Stimulated activated effector memory CD8-positive, alpha-beta T cell treated with anti-CD3 and anti-CD28 coated beads, Interleukin-12 subunit alpha, Interleukin-12 subunit beta, amount 100 ng/mL, for 72 hours (primary cell): ENCODE measurements at regions not wholly inside any gene's neighbourhood (a gene's known extent, or its start where the extent isn't known, plus 50 kb on each side); places are given as distances from the start of the nearest gene placed in this dataset.
A peak's percentile ranks its signal among the peaks of the same experiment; 100 is the strongest.

Source experiments
- ATAC-seq: fragments of 150-1000 bp; cut with Tn5 transposase; 2 replicates; pipeline ENCODE4 v1.10.0; 2021
- DNase-seq, 2 donors: peaks; one replicate each; pipeline ENCODE4 v3.0.0; 2021 to 2022; ENCODE audit warnings: low spot score in 2 of 2
- H3K27ac Mint-ChIP-seq: one replicate; pipeline ENCODE4 v1.8.0; 2022; ENCODE audit warnings: mild to moderate bottlenecking, mixed read lengths
- H3K36me3 Mint-ChIP-seq: one replicate; pipeline ENCODE4 v1.8.0; 2022; ENCODE audit warnings: mild to moderate bottlenecking, mixed read lengths
- H3K4me1 Mint-ChIP-seq: one replicate; pipeline ENCODE4 v1.8.0; 2022; ENCODE audit warnings: mixed read lengths
- H3K4me3 Mint-ChIP-seq: one replicate; pipeline ENCODE4 v1.8.0; 2022; ENCODE audit warnings: mild to moderate bottlenecking, mixed read lengths
- H3K9me3 Mint-ChIP-seq: one replicate; pipeline ENCODE4 v1.8.0; 2022; ENCODE audit warnings: mixed read lengths

DNA sequence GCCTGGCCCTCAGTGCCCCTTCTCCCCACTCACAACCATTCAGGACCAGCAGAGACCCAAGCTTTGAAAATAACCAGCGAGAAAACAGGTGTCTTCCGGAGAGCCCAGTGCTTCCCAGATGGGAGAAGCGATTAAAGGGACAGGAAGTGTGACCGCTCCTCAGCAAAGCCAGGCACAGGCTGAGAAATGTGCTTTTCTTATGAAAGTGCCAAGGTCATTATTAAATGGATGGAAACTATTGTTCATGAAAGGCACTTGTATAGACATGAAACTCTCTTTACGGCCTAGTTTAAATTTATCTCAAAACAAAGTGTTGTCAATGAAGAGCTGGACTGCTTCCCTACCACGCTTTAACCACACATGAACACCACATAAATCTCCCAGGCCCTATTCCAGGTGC, 210.4 kb downstream of the SPTSSA start:
- DNase-seq (no peak), ATAC-seq (no peak)
- no peak overlapping the region for H3K4me3 Mint-ChIP-seq
- H3K36me3 Mint-ChIP-seq: no peaks in the 10 kb centered on the region
- no peaks in the 10 kb centered on the region for H3K4me1 Mint-ChIP-seq
- H3K27ac Mint-ChIP-seq: no peak overlapping the region
- no peaks in the 10 kb centered on the region for H3K9me3 Mint-ChIP-seq

DNA sequence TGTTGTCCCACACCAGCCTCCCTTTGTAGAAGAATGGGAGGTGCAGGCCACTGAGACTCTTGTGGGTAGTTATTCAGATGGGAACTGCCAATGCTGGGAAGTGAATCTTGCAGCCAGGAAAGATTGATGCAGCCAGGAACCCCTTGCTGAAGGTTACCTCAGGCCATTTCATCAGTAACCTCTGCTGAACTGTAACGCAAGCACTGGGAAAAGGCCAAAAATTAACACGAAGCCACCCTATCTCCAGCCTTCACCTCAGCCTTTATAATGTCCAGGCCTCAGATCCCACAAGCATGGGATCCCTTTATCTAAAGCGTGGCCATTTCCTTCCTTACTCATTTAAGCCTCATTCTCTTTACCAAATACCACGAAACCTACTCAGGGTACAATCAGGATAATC, 211.1 kb downstream of the SPTSSA start:
- Mint-ChIP-seq H3K36me3 (no peaks in the 10 kb centered on the region), H3K4me3 (no peak overlapping the region)

DNA sequence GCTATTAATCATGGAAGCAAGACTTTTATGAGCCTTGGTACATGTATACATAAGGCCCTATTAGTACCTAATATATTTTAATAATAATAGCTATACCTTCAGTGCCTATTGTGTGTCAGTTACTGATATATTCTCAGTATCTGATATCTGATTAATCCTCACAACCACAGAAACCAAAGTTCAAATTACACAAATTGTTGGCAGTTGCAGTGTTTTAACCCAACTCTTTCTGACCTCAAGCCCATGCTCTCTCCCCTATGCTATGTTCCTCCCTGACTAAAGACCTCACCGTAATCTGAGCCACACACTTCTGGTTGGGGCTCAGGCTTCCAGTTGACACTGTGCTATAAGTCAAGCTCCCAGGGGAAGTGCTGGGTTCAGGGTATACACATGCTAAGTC, 214.4 kb downstream of the SPTSSA start:
- DNase-seq (no peak), ATAC-seq (no peak)
- no peak overlapping the region for H3K27ac Mint-ChIP-seq
- H3K4me3 Mint-ChIP-seq: no peak overlapping the region
- H3K4me1 Mint-ChIP-seq: no peaks in the 10 kb centered on the region
- H3K9me3 Mint-ChIP-seq: no peaks in the 10 kb centered on the region
- no peaks in the 10 kb centered on the region for H3K36me3 Mint-ChIP-seq

More for the DNA sequence above, 211.1 kb downstream of the SPTSSA start:
- H3K9me3 Mint-ChIP-seq: no peaks in the 10 kb centered on the region
- DNase-seq (no peak), ATAC-seq (no peak)
- no peaks in the 10 kb centered on the region for H3K4me1 Mint-ChIP-seq
- no peak overlapping the region for H3K27ac Mint-ChIP-seq

DNA sequence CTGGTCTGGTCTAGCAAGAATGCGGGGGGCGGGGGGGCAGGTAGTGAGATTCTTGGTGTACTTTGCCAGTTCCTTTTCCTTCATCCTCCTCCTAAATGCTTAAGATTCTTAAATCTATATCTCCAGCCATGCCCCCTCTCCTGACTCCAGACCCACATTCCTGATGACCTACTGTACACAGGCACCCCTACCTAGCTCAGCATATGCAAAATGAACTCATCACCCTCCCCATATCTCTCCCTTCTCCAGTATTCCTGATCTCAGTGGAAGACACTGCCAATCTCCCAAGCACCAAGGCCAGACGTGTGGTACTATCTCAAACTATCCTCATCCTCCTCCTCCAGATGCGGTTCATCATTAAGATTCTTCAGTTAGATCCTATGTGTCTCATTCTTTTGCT, 215.8 kb downstream of the SPTSSA start:
- no peak for ATAC-seq
- Mint-ChIP-seq H3K9me3 (no peaks in the 10 kb centered on the region), H3K27ac (no peak overlapping the region), H3K4me3 (no peak overlapping the region), H3K4me1 (no peaks in the 10 kb centered on the region), H3K36me3 (no peaks in the 10 kb centered on the region)
- no peak for DNase-seq

DNA sequence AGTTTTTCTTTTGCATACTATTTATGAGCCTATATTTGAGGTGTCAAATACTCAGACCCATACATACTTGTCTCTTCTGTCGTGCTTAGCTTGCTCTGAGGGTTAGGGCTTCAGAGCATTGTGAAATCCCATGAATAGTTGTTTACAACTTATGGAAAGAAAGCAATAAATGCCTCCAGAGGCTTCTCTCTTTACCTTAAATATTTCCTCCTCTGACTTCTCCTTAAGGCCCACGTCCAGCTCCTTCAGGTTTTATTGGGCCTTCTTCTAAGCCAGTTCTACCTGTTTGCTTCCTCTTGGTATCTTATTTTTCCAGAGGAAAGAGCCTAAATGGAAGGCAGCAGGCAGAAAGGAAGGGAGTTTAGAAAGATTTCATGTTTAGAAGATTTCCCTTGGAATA, 218.6 kb downstream of the SPTSSA start:
- H3K27ac Mint-ChIP-seq: no peak overlapping the region
- no peak for ATAC-seq
- no peak overlapping the region for H3K4me3 Mint-ChIP-seq
- no peaks in the 10 kb centered on the region for H3K4me1 Mint-ChIP-seq
- H3K9me3 Mint-ChIP-seq: no peaks in the 10 kb centered on the region
- no peaks in the 10 kb centered on the region for H3K36me3 Mint-ChIP-seq
- DNase-seq: peak in 1 of 2 donors; percentile 17

DNA sequence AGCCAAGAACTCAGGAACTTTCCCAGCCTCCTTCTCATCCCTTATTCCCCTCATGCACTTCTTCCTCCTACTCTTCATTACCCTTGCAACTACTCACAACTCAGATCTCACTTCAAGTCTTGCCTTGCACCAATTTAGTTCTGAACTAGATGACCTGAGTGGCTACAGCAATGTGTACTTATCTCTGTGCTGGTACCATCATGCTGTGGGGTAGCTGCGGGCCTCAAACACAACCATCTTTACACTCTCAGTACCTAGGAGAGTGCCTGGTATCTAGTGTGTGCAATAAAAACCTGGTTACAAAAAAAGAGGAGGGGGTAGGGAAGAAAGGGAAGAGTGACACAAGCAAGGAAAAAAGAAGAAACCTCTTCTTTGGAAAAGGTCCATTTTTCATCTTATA, 219.0 kb downstream of the SPTSSA start:
- ATAC-seq (no peak), DNase-seq (no peak)
- Mint-ChIP-seq H3K36me3 (no peaks in the 10 kb centered on the region), H3K27ac (no peak overlapping the region), H3K9me3 (no peaks in the 10 kb centered on the region), H3K4me1 (no peaks in the 10 kb centered on the region), H3K4me3 (no peak overlapping the region)

DNA sequence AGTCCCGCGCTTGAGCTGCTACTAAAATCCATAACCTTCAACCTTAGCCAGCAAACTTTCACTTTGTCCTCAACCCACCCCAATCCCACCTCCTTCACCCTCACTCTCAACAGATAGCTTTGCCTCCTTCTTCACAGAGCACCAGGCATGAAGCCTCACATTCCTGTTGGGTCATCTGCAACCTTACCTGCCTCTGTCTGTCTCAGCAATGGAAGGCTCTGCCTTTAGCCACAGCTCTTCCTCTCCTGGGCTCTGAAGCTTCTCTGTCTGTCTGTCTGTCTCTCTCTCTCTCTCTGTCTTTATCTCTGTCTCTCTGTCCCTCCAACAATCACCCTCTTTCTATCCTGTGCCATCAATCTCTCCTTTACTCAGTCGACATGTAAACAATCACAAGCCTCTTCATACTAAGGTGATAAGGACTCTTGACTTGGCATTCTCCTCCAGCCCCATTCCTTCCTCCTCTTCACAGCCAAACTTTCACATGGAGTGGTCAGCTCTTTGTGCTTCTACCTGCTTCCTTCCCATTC, 220.8 kb downstream of the SPTSSA start:
- DNase-seq: no peak
- H3K9me3 Mint-ChIP-seq: no peaks in the 10 kb centered on the region

DNA sequence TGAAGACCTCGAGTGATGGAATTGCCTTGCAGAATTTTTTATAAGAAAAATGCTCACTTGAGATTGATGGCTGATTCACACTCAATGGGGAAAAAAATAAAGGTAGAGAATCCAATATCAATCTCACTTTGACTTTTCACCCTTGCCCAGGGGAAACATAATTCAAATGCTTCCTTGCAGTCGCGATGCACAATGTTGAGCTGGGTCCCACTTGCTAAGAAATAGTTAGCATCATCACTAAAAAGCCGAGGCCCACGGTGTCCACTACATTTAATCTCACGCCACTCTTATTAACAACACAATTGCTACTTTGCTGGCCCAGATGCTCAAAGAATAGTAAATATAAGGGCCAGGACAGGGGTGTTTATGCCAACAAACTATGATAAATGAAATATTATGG, 223.4 kb downstream of the SPTSSA start:
- Mint-ChIP-seq H3K36me3 (no peaks in the 10 kb centered on the region), H3K27ac (no peak overlapping the region), H3K4me3 (no peak overlapping the region), H3K9me3 (no peaks in the 10 kb centered on the region), H3K4me1 (no peaks in the 10 kb centered on the region)
- no peak for ATAC-seq
- DNase-seq: no peak

More for the DNA sequence above, 220.8 kb downstream of the SPTSSA start:
- Mint-ChIP-seq H3K4me3 (no peak overlapping the region), H3K27ac (no peak overlapping the region), H3K36me3 (no peaks in the 10 kb centered on the region), H3K4me1 (no peaks in the 10 kb centered on the region)
- ATAC-seq: no peak

DNA sequence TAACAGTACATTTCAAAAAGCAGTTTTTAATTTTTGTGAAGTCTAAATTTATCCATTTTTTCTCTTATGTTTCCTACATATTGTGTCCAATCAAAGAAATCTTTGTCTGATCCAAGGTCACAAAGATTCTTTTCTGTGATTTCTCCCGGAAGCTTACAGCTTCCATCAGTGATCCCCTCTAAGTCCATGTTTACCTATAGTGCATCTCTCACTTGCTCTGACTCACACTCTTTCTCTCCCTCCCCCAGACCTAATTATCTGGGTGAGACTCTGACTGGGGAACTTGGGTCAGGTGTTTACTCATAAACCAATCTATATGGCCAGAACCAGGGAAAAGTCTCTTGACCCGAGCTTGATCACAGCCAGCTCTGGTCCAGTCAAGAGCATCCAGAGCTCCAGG, 224.4 kb downstream of the SPTSSA start:
- no peaks in the 10 kb centered on the region for H3K4me1 Mint-ChIP-seq
- no peak overlapping the region for H3K4me3 Mint-ChIP-seq
- no peak for ATAC-seq
- H3K9me3 Mint-ChIP-seq: no peaks in the 10 kb centered on the region
- DNase-seq: no peak
- H3K27ac Mint-ChIP-seq: no peak overlapping the region
- no peaks in the 10 kb centered on the region for H3K36me3 Mint-ChIP-seq

DNA sequence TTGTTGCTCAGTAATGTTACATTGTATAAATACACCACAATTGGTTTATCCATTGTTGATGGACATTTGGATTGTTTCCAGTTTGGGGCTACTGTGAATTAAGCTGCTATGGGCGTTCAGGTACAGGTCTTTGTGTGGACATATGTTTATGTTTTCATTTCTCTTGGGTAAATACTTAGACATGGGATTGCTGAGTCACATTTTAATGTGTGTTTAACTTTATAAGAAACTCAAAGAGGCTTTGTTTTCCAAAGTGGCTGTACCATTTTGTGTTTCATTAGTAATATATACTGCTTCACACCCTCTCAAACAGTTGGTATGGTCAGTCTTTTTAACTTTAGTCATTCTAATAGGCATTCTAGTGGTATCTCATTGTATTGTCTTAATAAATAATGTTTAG, 225.0 kb downstream of the SPTSSA start:
- Mint-ChIP-seq H3K9me3 (no peaks in the 10 kb centered on the region), H3K4me3 (no peak overlapping the region), H3K36me3 (no peaks in the 10 kb centered on the region), H3K27ac (no peak overlapping the region), H3K4me1 (no peaks in the 10 kb centered on the region)
- ATAC-seq (no peak), DNase-seq (no peak)

DNA sequence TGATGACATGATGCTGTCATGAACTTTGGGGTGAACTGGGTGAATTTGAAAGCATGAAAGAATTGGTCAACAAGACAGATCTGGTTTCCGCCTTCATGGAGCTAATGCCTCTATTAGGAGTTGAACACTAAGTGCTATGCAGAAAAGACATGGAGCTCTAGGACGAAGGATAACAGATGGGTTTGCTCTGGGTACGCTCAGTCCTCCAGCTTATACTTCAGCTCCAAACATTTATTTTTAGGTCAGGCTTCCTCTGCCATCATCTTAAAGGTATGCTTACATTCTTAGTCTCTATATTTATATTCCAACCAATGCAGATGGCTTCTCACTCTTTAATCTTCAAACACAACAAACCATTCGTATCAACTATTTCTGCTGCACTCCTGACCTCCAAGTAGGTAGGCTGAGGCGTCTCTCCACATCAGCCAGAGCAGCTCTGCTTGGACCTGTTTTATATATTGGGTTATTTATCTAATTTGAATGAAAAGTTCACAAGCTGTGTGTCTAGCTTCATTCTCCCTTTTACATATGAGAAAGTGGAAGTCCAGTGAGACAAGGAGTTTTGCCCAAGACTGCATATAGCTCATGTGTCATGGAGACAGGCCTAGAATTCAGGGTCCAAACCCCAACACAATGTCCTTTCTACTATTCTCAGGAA, 226.3 kb downstream of the SPTSSA start:
- H3K27ac Mint-ChIP-seq: no peak overlapping the region
- ATAC-seq (no peak), DNase-seq (no peak)
- H3K36me3 Mint-ChIP-seq: no peaks in the 10 kb centered on the region
- no peaks in the 10 kb centered on the region for H3K4me1 Mint-ChIP-seq
- no peaks in the 10 kb centered on the region for H3K9me3 Mint-ChIP-seq
- no peak overlapping the region for H3K4me3 Mint-ChIP-seq

DNA sequence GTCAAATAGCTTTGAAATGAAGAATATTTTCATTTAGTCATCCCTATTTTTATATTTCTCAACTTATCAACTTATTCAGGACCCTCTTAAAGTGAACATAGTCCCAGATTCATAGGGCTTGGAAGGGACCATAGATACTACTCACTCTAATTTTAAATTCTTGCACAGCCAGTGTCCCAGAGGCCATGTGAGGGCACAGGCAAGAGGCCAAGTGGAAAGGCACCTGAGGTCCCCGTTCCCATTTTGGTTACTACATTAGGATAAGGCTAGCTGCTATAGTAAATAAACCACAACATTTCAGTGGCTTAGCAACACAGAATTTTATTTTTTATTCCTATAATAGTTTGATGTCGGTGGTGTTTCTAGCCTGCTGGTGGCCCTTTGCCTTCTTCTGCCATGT, 227.8 kb downstream of the SPTSSA start:
- H3K36me3 Mint-ChIP-seq: no peaks in the 10 kb centered on the region
- DNase-seq: no peak
- no peaks in the 10 kb centered on the region for H3K9me3 Mint-ChIP-seq
- no peak for ATAC-seq
- no peak overlapping the region for H3K27ac Mint-ChIP-seq
- H3K4me3 Mint-ChIP-seq: no peak overlapping the region
- H3K4me1 Mint-ChIP-seq: no peaks in the 10 kb centered on the region

DNA sequence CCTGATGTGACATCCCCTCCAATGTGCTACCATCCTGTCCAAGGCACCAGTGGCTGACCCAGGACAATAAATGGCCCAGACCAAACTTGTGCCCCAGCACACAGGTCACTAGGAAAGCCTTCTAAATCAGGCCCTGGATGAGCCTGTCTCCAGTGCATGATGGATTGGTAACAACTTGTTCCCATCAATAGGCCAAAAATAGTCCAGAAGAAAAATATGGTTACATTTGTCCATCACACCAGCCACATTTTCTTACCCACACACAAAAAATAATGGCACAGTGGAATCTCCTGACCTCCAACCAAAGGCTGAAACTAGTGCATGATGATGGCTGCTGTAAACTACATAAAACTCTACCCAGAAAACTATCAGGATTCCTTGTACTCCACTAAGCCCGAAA, 228.4 kb downstream of the SPTSSA start:
- H3K4me3 Mint-ChIP-seq: no peak overlapping the region
- no peak overlapping the region for H3K27ac Mint-ChIP-seq
- ATAC-seq (no peak), DNase-seq (no peak)
- H3K9me3 Mint-ChIP-seq: no peaks in the 10 kb centered on the region
- no peaks in the 10 kb centered on the region for H3K4me1 Mint-ChIP-seq
- H3K36me3 Mint-ChIP-seq: no peaks in the 10 kb centered on the region

DNA sequence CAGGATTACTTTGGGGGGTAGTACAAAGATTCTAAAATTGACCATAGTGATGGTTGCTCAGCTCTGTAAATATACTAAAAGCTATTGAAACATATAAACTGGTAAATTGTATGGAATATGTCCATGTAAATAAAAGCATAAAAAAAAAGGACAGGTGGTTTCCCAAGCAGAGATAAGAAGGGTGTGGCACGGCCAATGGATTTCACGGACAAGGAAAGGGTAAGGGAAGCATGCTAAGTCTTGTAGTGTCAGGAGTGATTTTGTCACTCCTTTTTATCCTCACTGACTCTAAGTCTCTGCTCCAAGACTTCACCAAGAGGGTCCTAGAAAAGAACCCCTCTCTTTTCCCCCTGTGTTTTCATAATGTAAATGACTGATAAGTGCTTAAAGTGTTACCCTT, 229.2 kb downstream of the SPTSSA start:
- Mint-ChIP-seq H3K27ac (no peak overlapping the region), H3K4me1 (peaks cover 6% of the 10 kb centered on the region), H3K4me3 (no peak overlapping the region), H3K36me3 (no peaks in the 10 kb centered on the region), H3K9me3 (no peaks in the 10 kb centered on the region)
- ATAC-seq (no peak), DNase-seq (no peak)

DNA sequence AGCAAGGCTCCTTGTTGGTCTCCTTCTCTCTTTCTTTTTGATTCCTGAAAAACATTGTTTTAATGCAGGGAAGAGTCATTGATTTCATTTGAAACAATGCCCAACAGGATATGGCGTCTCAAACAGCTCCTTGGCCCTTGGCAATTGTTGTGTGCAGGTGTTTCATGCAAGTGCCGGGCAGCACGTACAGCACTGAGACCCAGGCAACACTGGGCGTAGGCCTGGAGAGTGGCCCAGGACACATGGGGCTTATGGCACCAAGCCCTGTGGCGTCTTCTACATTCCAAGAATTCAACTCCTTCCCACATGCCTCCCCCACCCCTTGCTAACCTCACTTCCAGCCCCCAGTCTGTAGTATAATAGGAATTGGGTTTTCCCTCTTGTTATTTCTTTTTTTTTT, 230.4 kb downstream of the SPTSSA start:
- ATAC-seq (no peak), DNase-seq (no peak)
- Mint-ChIP-seq H3K36me3 (no peaks in the 10 kb centered on the region), H3K4me3 (no peak overlapping the region), H3K9me3 (no peaks in the 10 kb centered on the region), H3K27ac (no peak overlapping the region), H3K4me1 (peaks cover 7% of the 10 kb centered on the region)

DNA sequence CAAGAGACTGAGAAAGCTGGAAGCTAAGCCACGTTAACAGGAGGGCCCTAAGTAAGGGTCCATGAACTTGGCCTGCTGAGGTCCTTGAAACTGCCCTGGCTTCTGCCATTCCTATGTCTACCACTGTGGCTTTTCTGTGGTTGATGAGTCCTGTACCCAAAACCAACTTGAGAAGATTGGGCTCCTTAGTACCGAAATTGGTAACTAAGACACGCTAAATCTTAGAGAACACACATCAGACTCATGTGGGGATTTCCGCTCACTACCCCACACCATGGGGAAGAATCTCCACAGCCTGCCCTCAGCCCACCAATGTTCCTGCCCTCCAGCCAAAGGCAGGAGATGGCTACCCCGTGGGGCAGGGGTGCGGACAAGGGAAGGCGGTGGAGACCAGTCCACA, 232.9 kb downstream of the SPTSSA start:
- H3K4me3 Mint-ChIP-seq: no peak overlapping the region
- H3K36me3 Mint-ChIP-seq: no peaks in the 10 kb centered on the region
- no peaks in the 10 kb centered on the region for H3K9me3 Mint-ChIP-seq
- H3K27ac Mint-ChIP-seq: no peak overlapping the region
- DNase-seq (no peak), ATAC-seq (peak; percentile 83)
- H3K4me1 Mint-ChIP-seq: peaks cover 7% of the 10 kb centered on the region

DNA sequence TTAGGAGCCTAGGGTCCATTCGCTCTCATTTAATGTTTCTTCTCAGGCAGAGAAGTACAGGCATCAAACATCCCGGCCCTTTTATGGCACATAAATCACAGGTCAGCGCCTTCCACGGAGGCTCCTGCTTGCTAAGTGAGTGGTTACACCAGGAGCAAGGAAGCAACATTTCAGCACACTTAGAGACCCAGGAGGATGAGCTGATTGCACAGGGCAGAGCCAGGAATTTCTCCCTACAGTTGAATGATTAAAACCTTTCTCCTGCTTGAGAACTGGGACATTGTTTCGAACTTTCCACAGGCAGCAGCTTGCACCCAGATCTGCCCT, 233.4 kb downstream of the SPTSSA start:
- H3K4me3 Mint-ChIP-seq: no peak overlapping the region
- H3K4me1 Mint-ChIP-seq: peaks cover 7% of the 10 kb centered on the region
- no peaks in the 10 kb centered on the region for H3K36me3 Mint-ChIP-seq
- no peak overlapping the region for H3K27ac Mint-ChIP-seq
- H3K9me3 Mint-ChIP-seq: no peaks in the 10 kb centered on the region
- no peak for ATAC-seq
- no peak for DNase-seq
